Left lung (tissue), 4 donors: ENCODE measurements at regions not wholly inside any gene's neighbourhood (a gene's known extent, or its start where the extent isn't known, plus 50 kb on each side); places are given as distances from the start of the nearest gene placed in this dataset.

Source experiments
- ATAC-seq: fragments of 200-7000 bp; cut with Tn5 transposase; one replicate; pipeline ENCODE4 v1.9.1; 2020; ENCODE audit warnings: moderate library complexity
- DNase-seq, 4 donors: peaks; one replicate each; pipeline ENCODE4 v3.0.0-alpha.2; 2013 to 2020
- H3K27ac ChIP-seq, 2 donors: fragments of 200-600 bp; sonication (generic) in 1 of 2; one replicate each; pipeline versions ENCODE4 v1.5.0 to v1.8.0; 2020 to 2021
- H3K27me3 ChIP-seq, 2 donors: fragments of 200-600 bp; sonication (generic) in 1 of 2; one replicate each; pipeline versions ENCODE4 v1.5.0 to v1.8.0; 2020 to 2021
- H3K36me3 ChIP-seq, 2 donors: fragments of 200-600 bp; sonication (generic) in 1 of 2; one replicate each; pipeline versions ENCODE4 v1.5.0 to v1.8.0; 2020 to 2021
- H3K4me1 ChIP-seq, 2 donors: fragments of 200-600 bp; one replicate each; pipeline ENCODE4 v1.8.0; 2021
- H3K4me3 ChIP-seq, 2 donors: fragments of 200-600 bp; sonication (generic) in 1 of 2; one replicate each; pipeline versions ENCODE4 v1.5.0 to v1.8.0; 2020 to 2021; ENCODE audit warnings: mild to moderate bottlenecking in 1 of 2
- H3K9me3 ChIP-seq, 2 donors: fragments of 200-600 bp; sonication (generic) in 1 of 2; one replicate each; pipeline versions ENCODE4 v1.5.0 to v1.8.0; 2020 to 2021
- intact Hi-C, 2 donors: fragments of 100-400 bp; cut with DNase I; formaldehyde crosslinking; loops; one replicate each; pipeline versions ENCODE4 v1.11.2 to v1.14.2; 2022
- TF ChIP-seq, protein P1 (sequence below), 2 donors: fragments of 200-600 bp; sonication (generic) in 1 of 2; IDR thresholded peaks; one replicate each; pipeline versions ENCODE4 v1.5.0 to v1.8.0; 2021; ENCODE audit warnings: antibody characterized with exemption in 2 of 2
- donor health status: DM: no; HTN: yes; CAD: no.
- donor health status: DM: no; HTN: no; CAD: no.

GRCh38 chr18:42233908-42234307, 278.9 kb downstream of the PIK3C3 start:
- intact Hi-C loops: no loop called here
- peaks cover 0 to 3% of the 10 kb centered on the region in 2 donors for H3K9me3 ChIP-seq

GRCh38 chr18:42242758-42243157, 287.7 kb downstream of the PIK3C3 start:
- intact Hi-C loops: no loop called here
- H3K4me1 ChIP-seq: no peaks in the 10 kb centered on the region
- H3K4me3 ChIP-seq: no peak overlapping the region
- no peaks in the 10 kb centered on the region for H3K36me3 ChIP-seq
- TF ChIP-seq, protein P1, sequence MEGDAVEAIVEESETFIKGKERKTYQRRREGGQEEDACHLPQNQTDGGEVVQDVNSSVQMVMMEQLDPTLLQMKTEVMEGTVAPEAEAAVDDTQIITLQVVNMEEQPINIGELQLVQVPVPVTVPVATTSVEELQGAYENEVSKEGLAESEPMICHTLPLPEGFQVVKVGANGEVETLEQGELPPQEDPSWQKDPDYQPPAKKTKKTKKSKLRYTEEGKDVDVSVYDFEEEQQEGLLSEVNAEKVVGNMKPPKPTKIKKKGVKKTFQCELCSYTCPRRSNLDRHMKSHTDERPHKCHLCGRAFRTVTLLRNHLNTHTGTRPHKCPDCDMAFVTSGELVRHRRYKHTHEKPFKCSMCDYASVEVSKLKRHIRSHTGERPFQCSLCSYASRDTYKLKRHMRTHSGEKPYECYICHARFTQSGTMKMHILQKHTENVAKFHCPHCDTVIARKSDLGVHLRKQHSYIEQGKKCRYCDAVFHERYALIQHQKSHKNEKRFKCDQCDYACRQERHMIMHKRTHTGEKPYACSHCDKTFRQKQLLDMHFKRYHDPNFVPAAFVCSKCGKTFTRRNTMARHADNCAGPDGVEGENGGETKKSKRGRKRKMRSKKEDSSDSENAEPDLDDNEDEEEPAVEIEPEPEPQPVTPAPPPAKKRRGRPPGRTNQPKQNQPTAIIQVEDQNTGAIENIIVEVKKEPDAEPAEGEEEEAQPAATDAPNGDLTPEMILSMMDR (IDR thresholded peaks at IDR 0.05): no peak
- no peaks in the 10 kb centered on the region for H3K27me3 ChIP-seq
- H3K27ac ChIP-seq: no peak overlapping the region
- ATAC-seq (no peak), DNase-seq (no peak)
- H3K9me3 ChIP-seq: peaks cover 0 to 3% of the 10 kb centered on the region in 2 donors

More at GRCh38 chr18:42233908-42234307, 278.9 kb downstream of the PIK3C3 start:
- no peak for ATAC-seq
- Histone ChIP-seq H3K4me3 (no peak overlapping the region), H3K27ac (no peak overlapping the region), H3K4me1 (no peaks in the 10 kb centered on the region), H3K36me3 (no peaks in the 10 kb centered on the region), H3K27me3 (no peaks in the 10 kb centered on the region)
- TF ChIP-seq, protein P1 (IDR thresholded peaks at IDR 0.05): no peak
- DNase-seq: no peak

GRCh38 chr18:42245137-42245536, 290.1 kb downstream of the PIK3C3 start:
- no peak for DNase-seq
- H3K27ac ChIP-seq: no peak overlapping the region
- intact Hi-C loops: no loop called here
- H3K4me1 ChIP-seq: no peaks in the 10 kb centered on the region
- no peak for ATAC-seq
- no peaks in the 10 kb centered on the region for H3K27me3 ChIP-seq
- TF ChIP-seq, protein P1 (IDR thresholded peaks at IDR 0.05): no peak
- no peaks in the 10 kb centered on the region for H3K36me3 ChIP-seq
- no peaks in the 10 kb centered on the region for H3K9me3 ChIP-seq
- H3K4me3 ChIP-seq: no peak overlapping the region

DNA sequence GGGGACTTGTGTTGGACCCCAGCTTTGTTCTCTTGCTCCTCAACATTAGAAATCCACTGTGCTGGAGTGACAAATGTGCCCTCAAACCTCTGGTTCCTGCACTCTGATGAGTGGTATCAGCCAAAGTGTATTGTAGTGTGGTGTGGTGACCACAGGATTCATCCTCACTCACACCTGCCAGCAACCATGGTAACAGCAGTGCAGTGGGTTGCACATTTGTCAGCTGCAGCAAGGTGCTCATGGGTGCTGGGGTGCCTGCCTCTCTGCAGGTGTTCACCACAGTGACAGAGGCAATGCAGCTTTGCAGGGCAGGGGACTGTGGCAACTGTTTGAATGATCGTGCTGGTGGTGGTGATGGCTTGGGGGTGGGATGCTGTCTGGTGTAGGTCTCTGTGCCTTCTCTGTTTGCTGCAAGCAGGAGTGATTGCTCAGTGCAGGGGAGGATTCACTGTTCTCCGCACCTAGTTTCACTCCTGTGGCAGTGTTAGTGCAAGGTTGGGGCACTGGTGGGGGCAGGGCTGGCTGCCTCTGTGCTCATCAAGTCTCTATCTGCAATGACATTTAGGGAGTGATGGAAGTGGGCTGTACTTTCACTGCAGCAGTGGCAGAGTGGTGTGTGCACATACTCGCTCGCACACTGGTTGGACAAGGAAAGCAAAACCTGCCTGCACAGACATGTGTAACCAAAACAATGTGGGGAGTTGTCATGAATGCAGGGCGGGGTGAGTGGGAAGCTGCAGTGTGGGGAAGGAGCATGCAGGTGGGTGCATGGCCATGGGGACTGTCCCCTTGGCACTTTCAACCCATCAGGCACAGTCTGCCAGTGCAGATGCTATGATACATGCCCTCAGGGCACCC, 301.1 kb downstream of the PIK3C3 start:
- TF ChIP-seq, protein P1 (IDR thresholded peaks at IDR 0.05): no peak
- DNase-seq (no peak), ATAC-seq (no peak)
- Histone ChIP-seq H3K27ac (no peak overlapping the region), H3K4me3 (no peak overlapping the region), H3K27me3 (no peaks in the 10 kb centered on the region), H3K4me1 (no peaks in the 10 kb centered on the region), H3K9me3 (peaks cover 0 to 2% of the 10 kb centered on the region in 2 donors), H3K36me3 (no peaks in the 10 kb centered on the region)
- intact Hi-C loops: no loop called here

DNA sequence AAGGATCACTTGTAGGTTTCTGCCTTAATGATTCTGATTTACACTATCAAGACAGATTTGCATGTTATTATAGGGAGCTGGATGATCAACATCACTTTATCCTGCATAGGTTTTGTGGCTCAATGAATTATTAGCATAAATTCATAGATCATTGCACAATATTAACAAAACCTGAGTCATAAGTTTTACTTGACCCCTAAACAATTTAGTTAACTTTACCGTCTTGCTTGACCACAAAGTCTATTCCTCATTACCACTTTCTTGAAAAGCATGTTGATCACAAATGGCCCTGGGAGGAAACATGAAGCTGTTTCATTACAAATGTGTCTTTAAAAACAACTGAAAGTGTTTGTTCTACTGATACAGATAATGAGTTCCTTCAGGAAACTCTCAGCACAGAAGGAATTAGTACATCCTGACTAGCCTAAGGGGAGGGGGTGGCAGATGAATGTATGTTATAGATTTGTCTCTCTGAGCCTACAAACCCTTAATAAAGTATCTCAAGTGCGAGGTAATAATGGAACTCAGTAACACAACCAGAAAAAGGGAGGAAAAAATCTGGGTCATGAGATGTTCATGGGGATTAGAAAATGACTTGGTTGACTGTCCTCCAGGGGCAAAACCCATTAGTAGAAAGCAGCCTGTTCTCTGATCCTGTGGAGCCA, 303.4 kb downstream of the PIK3C3 start:
- Histone ChIP-seq H3K4me1 (no peaks in the 10 kb centered on the region), H3K36me3 (no peaks in the 10 kb centered on the region), H3K9me3 (no peaks in the 10 kb centered on the region), H3K4me3 (no peak overlapping the region), H3K27ac (no peak overlapping the region), H3K27me3 (no peaks in the 10 kb centered on the region)
- DNase-seq (no peak), ATAC-seq (no peak)
- intact Hi-C loops: no loop called here
- TF ChIP-seq, protein P1 (IDR thresholded peaks at IDR 0.05): no peak
